ENCODE measurements at regions not wholly inside any gene's neighbourhood (a gene's known extent, or its start where the extent isn't known, plus 50 kb on each side); places are given as distances from the start of the nearest gene placed in this dataset.

DNA sequence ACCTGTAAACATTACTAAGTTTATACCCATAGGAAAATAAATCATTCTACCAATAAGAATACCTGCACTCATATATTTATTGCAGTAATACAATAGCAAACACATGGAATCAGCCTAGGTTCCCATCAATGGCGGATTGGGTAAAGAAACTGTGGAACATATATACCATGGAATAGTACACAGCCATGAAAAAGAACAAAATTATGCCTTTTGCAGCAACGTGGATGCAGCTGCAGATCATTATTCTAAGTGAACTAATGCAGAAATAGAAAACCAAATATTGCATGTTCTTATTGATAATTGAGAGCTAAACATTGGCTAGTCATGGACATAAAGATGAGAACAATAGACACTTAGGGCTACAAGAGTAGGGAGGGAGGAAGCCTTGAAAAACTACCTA is 667.4 kb upstream of the WWC1 start:
- intact Hi-C loops (cut with micrococcal nuclease), result no loop called here
- H3K36me3 Mint-ChIP-seq, result peaks cover 6% of the 10 kb centered on the region
- H3K9me3 ChIP-seq (ENCODE audit: control insufficient read depth, insufficient read depth, low read length), result no peaks in the 10 kb centered on the region
- H3K36me3 ChIP-seq (ENCODE audit: control insufficient read depth, insufficient read depth, low read length), result no peaks in the 10 kb centered on the region
- TF ChIP-seq, protein P1, sequence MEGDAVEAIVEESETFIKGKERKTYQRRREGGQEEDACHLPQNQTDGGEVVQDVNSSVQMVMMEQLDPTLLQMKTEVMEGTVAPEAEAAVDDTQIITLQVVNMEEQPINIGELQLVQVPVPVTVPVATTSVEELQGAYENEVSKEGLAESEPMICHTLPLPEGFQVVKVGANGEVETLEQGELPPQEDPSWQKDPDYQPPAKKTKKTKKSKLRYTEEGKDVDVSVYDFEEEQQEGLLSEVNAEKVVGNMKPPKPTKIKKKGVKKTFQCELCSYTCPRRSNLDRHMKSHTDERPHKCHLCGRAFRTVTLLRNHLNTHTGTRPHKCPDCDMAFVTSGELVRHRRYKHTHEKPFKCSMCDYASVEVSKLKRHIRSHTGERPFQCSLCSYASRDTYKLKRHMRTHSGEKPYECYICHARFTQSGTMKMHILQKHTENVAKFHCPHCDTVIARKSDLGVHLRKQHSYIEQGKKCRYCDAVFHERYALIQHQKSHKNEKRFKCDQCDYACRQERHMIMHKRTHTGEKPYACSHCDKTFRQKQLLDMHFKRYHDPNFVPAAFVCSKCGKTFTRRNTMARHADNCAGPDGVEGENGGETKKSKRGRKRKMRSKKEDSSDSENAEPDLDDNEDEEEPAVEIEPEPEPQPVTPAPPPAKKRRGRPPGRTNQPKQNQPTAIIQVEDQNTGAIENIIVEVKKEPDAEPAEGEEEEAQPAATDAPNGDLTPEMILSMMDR (IDR thresholded peaks at IDR 0.05), result no peak
- no peaks in the 10 kb centered on the region for H3K27me3 Mint-ChIP-seq (ENCODE audit: low read depth in 2 of 2)
- no peaks in the 10 kb centered on the region for H3K4me1 ChIP-seq (ENCODE audit: control insufficient read depth, insufficient read depth, low read length)
- H3K27me3 ChIP-seq (ENCODE audit: control insufficient read depth, insufficient read depth, low read length), result no peaks in the 10 kb centered on the region
- no peak overlapping the region for H3K27ac Mint-ChIP-seq
- no peaks in the 10 kb centered on the region for H3K4me1 Mint-ChIP-seq
- H3K4me3 ChIP-seq (ENCODE audit: low read length), result no peak overlapping the region
- no peak overlapping the region for H3K4me3 Mint-ChIP-seq
- DNase-seq (no peak), ATAC-seq (no peak)
- peaks cover 2 to 3% of the 10 kb centered on the region in 2 donors for H3K9me3 Mint-ChIP-seq
- H3K27ac ChIP-seq (ENCODE audit: low read length), result no peak overlapping the region
- 80% methylated on average over 2 of the region's 2 CpGs for WGBS (ENCODE audit: insufficient coverage)

DNA sequence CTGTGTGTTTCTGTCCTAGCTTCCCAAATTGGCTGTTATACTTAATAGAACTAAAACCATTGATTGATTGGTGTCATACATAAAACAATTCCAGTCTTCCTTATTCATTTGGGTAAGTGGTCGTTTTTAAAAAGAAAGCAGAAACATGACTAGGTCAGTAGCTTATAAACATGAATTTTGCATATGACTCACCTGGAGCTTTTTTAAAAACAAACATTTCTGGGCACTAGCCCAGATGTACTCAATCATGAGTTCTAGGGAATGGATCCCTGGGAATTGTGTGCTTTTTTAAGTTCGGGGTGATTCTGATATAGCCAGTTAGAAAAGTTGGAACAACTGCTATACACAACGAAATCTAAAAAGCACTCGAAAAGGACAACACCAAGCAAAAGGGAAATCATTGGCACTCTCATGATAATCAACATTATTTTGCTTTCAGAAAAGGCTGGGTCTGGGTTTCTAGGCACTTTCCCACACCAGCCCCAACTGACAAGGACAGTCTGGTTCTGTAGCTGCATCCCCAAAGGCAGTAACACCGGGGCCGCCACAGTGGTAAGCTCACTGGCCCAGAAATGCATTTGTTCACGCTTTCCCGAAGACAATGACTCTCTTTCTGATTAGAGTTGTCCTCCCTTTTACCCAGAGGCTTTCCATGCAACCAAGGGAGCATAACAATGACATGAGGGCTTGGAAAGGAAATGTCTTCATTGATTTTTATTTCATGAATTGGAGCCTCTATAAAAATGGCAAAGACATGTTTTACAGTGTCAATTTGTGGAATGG is 664.9 kb upstream of the WWC1 start:
- H3K4me1 ChIP-seq (ENCODE audit: control insufficient read depth, insufficient read depth, low read length), result no peaks in the 10 kb centered on the region

DNA sequence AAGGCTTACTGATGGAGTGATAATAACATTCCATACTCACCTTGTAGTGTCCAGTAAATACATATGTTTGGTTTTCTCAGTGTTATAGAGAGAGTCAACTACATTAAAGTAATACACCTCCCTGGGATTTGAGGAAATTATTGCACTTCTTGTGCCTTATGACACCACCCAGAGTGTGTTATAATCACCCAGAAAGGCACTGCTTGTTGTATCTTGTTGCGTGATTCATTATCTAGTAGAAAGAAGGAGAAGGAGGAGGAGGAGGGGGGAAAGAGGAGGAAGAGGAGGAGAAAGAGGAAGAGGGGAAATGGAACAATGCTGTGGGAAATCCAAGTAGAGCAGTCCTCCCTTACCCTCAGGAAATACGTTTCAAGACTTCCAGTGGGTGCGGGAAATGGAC is 661.8 kb upstream of the WWC1 start:
- DNase-seq, result no peak
- Histone ChIP-seq H3K36me3 (ENCODE audit: control insufficient read depth, insufficient read depth, low read length) (no peaks in the 10 kb centered on the region), H3K4me3 (ENCODE audit: low read length) (no peak overlapping the region), H3K27ac (ENCODE audit: low read length) (no peak overlapping the region), H3K4me1 (ENCODE audit: control insufficient read depth, insufficient read depth, low read length) (no peaks in the 10 kb centered on the region), H3K27me3 (ENCODE audit: control insufficient read depth, insufficient read depth, low read length) (no peaks in the 10 kb centered on the region), H3K9me3 (ENCODE audit: control insufficient read depth, insufficient read depth, low read length) (no peaks in the 10 kb centered on the region)
- Mint-ChIP-seq H3K27ac (no peak overlapping the region), H3K36me3 (no peaks in the 10 kb centered on the region), H3K9me3 (peaks cover 0 to 6% of the 10 kb centered on the region in 2 donors), H3K4me1 (no peaks in the 10 kb centered on the region), H3K27me3 (ENCODE audit: low read depth in 2 of 2) (no peaks in the 10 kb centered on the region), H3K4me3 (no peak overlapping the region)
- TF ChIP-seq, protein P1 (IDR thresholded peaks at IDR 0.05), result no peak
- WGBS (ENCODE audit: insufficient coverage), result 90% methylated on average over 3 of the region's 3 CpGs
- intact Hi-C loops (cut with micrococcal nuclease), result no loop called here
- no peak for ATAC-seq

More for the DNA sequence above, 664.9 kb upstream of the WWC1 start:
- Histone ChIP-seq H3K27ac (ENCODE audit: low read length) (no peak overlapping the region), H3K36me3 (ENCODE audit: control insufficient read depth, insufficient read depth, low read length) (no peaks in the 10 kb centered on the region), H3K9me3 (ENCODE audit: control insufficient read depth, insufficient read depth, low read length) (no peaks in the 10 kb centered on the region), H3K27me3 (ENCODE audit: control insufficient read depth, insufficient read depth, low read length) (no peaks in the 10 kb centered on the region), H3K4me3 (ENCODE audit: low read length) (no peak overlapping the region)
- H3K27me3 Mint-ChIP-seq (ENCODE audit: low read depth in 2 of 2), result no peaks in the 10 kb centered on the region
- intact Hi-C loops (cut with micrococcal nuclease), result no loop called here
- no peak for DNase-seq
- H3K9me3 Mint-ChIP-seq, result peaks cover 0 to 6% of the 10 kb centered on the region in 2 donors
- TF ChIP-seq, protein P1 (IDR thresholded peaks at IDR 0.05), result no peak
- H3K27ac Mint-ChIP-seq, result no peak overlapping the region
- no peak for ATAC-seq
- H3K4me3 Mint-ChIP-seq, result no peak overlapping the region
- WGBS (ENCODE audit: insufficient coverage), result 77% methylated on average over 8 of the region's 8 CpGs
- H3K4me1 Mint-ChIP-seq, result no peaks in the 10 kb centered on the region
- H3K36me3 Mint-ChIP-seq, result no peaks in the 10 kb centered on the region

DNA sequence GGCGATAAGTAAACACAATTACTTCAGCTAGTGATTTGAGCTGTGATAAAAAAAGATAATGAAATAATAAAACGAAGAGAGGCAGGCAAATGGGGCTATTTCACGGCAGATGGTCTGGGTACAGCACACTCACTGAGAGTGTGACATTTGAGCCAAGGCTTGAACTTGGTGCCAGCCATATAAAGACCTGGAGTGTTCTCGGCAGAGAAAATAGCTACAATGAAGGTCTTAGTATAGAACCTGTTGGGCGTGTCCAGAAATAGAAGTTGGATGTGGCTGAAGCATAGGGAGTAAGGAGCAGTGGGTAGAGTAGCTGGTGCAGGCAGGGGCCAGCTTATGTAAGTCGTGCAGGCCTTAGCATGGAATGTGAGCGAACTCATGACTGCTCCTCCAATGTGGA is 660.3 kb upstream of the WWC1 start:
- Histone ChIP-seq H3K27ac (ENCODE audit: low read length) (no peak overlapping the region), H3K4me3 (ENCODE audit: low read length) (no peak overlapping the region), H3K27me3 (ENCODE audit: control insufficient read depth, insufficient read depth, low read length) (no peaks in the 10 kb centered on the region), H3K4me1 (ENCODE audit: control insufficient read depth, insufficient read depth, low read length) (no peaks in the 10 kb centered on the region), H3K36me3 (ENCODE audit: control insufficient read depth, insufficient read depth, low read length) (no peaks in the 10 kb centered on the region), H3K9me3 (ENCODE audit: control insufficient read depth, insufficient read depth, low read length) (no peaks in the 10 kb centered on the region)
- no peaks in the 10 kb centered on the region for H3K27me3 Mint-ChIP-seq (ENCODE audit: low read depth in 2 of 2)
- intact Hi-C loops (cut with micrococcal nuclease), result no loop called here
- no peak overlapping the region for H3K27ac Mint-ChIP-seq
- H3K4me3 Mint-ChIP-seq, result no peak overlapping the region
- 81% methylated on average over 7 of the region's 7 CpGs for WGBS (ENCODE audit: insufficient coverage)
- H3K4me1 Mint-ChIP-seq, result no peaks in the 10 kb centered on the region
- no peaks in the 10 kb centered on the region for H3K36me3 Mint-ChIP-seq
- DNase-seq, result no peak
- ATAC-seq, result no peak
- TF ChIP-seq, protein P1 (IDR thresholded peaks at IDR 0.05), result no peak
- H3K9me3 Mint-ChIP-seq, result peaks cover 0 to 6% of the 10 kb centered on the region in 2 donors

Measured in natural killer cell (primary cell).